HCT116 (cell line): ENCODE measurements at regions not wholly inside any gene's neighbourhood (a gene's known extent, or its start where the extent isn't known, plus 50 kb on each side); places are given as distances from the start of the nearest gene placed in this dataset.

ENCODE experiments used
- ATAC-seq: fragments of 200-7000 bp; cut with Tn5 transposase; 2 replicates; pipeline ENCODE4 v1.9.1; 2020; ENCODE audit warnings: mild to moderate bottlenecking, moderate library complexity
- BruUV-seq: library from RNA; stranded (reverse); fragments of 400-500 nt; replicated peaks from 2 replicates; lab custom pipeline; 2021; lab: Mats Ljungman, UMichigan
- CTCF ChIA-PET: fragments of 300-600 bp; sonication (Branson Sonifier 250); formaldehyde crosslinking; loops from one replicate; lab custom pipeline; 2021; ENCODE audit warnings: antibody characterized with exemption; lab: Charles Lee
- POLR2A ChIA-PET: fragments of 300-600, 350-600 bp; sonication (Branson Sonifier 250); formaldehyde crosslinking; loops from one replicate; lab custom pipeline; 2021; ENCODE audit warnings: antibody characterized with exemption; lab: Charles Lee
- RAD21 ChIA-PET, 2 experiments: fragments of 300-600 bp; sonication (Branson Sonifier 250); formaldehyde crosslinking; loops; one replicate each; lab custom pipeline; 2023; ENCODE audit warnings: low total read pairs in 2 of 2; ENCODE audit not compliant: uncharacterized antibody in 2 of 2, unreplicated experiment in 2 of 2, low non-redundant PET in 1 of 2; lab: Charles Lee
- DNase-seq: peaks from one replicate; pipeline ENCODE4 v3.0.0-alpha.2; 2010; ENCODE audit warnings: low read depth, low spot score
- H2AFZ ChIP-seq: fragments of 200-600 bp; shearing (Covaris generic), sonication (generic); 2 replicates; pipeline ENCODE4 v1.6.1; 2017; ENCODE audit warnings: low read depth, mixed run types, mixed read lengths, antibody characterized with exemption, low read length; ENCODE audit not compliant: poor library complexity, severe bottlenecking
- H3K27ac ChIP-seq: 2 replicates; pipeline ENCODE4 v1.5.1; 2012; ENCODE audit warnings: low read depth, low read length
- H3K27me3 ChIP-seq: fragments of 200-600 bp; sonication (generic); 2 replicates; pipeline ENCODE4 v1.6.1; 2016; ENCODE audit warnings: mixed run types, low read length, mixed read lengths; ENCODE audit not compliant: insufficient read depth
- H3K36me3 ChIP-seq, 2 experiments: fragments of 200-500 bp in 1 of 2; fragments of 200-600 bp in 1 of 2; sonication (Bioruptor generic) in 1 of 2; sonication (generic) in 1 of 2; 2 replicates each; pipeline versions ENCODE4 v1.5.1 to v1.6.1; 2014 to 2016; ENCODE audit warnings: low read length in 2 of 2, inconsistent platforms in 1 of 2, mixed read lengths in 1 of 2, mixed run types in 1 of 2; ENCODE audit not compliant: insufficient read depth in 2 of 2, control insufficient read depth in 1 of 2
- H3K4me1 ChIP-seq, 2 experiments: fragments of 200-600 bp in 1 of 2; sonication (generic) in 1 of 2; 2 replicates each; pipeline versions ENCODE4 v1.5.1 to v1.6.1; 2012 to 2017; ENCODE audit warnings: low read length in 2 of 2, inconsistent platforms in 1 of 2, mild to moderate bottlenecking in 1 of 2, mixed read lengths in 1 of 2, mixed run types in 1 of 2, moderate library complexity in 1 of 2; ENCODE audit not compliant: insufficient read depth in 2 of 2, control insufficient read depth in 1 of 2
- H3K4me2 ChIP-seq: fragments of 200-600 bp; sonication (generic); 2 replicates; pipeline ENCODE4 v1.6.1; 2017; ENCODE audit warnings: mixed run types, low read length, mixed read lengths
- H3K4me3 ChIP-seq, 2 experiments: fragments of 200-600 bp in 1 of 2; sonication (generic) in 1 of 2; replicated peaks in 1 of 2; 2 replicates each; pipeline ENCODE4 v1.5.1; 2011 to 2016; ENCODE audit warnings: low read length in 2 of 2, control low read depth in 1 of 2, low read depth in 1 of 2, mild to moderate bottlenecking in 1 of 2, mixed read lengths in 1 of 2, mixed run types in 1 of 2
- H3K79me2 ChIP-seq: fragments of 200-600 bp; sonication (generic); 2 replicates; pipeline ENCODE4 v1.6.1; 2017; ENCODE audit warnings: mild to moderate bottlenecking, mixed run types, low read length, moderate library complexity, mixed read lengths; ENCODE audit not compliant: insufficient read depth
- H3K9ac ChIP-seq: fragments of 200-600 bp; sonication (generic); 2 replicates; pipeline ENCODE4 v1.6.1; 2016; ENCODE audit warnings: low read length, mixed read lengths
- H3K9me2 ChIP-seq: fragments of 200-600 bp; sonication (generic), shearing (Covaris generic); 2 replicates; pipeline ENCODE4 v1.6.1; 2017; ENCODE audit warnings: mixed run types, mild to moderate bottlenecking, moderate library complexity; ENCODE audit not compliant: insufficient read depth
- H3K9me3 ChIP-seq, 2 experiments: fragments of 200-500 bp in 1 of 2; fragments of 200-600 bp in 1 of 2; sonication (Bioruptor generic) in 1 of 2; sonication (generic) in 1 of 2; 2 replicates each; pipeline ENCODE4 v1.6.1; 2014 to 2017; ENCODE audit warnings: low read length in 2 of 2, mixed read lengths in 2 of 2, inconsistent platforms in 1 of 2, low read depth in 1 of 2, mild to moderate bottlenecking in 1 of 2, mixed run types in 1 of 2, moderate library complexity in 1 of 2; ENCODE audit not compliant: control insufficient read depth in 1 of 2, insufficient read depth in 1 of 2
- H4K20me1 ChIP-seq: fragments of 200-600 bp; sonication (generic), shearing (Covaris generic); 2 replicates; pipeline ENCODE4 v1.6.1; 2017; ENCODE audit warnings: mixed run types, mild to moderate bottlenecking, moderate library complexity; ENCODE audit not compliant: insufficient read depth
- ATF3 ChIP-seq: IDR thresholded peaks from 2 replicates; pipeline ENCODE4 v1.6.1; 2012
- CBX3 ChIP-seq: IDR thresholded peaks from 2 replicates; pipeline ENCODE4 v1.6.1; 2012; ENCODE audit warnings: low read depth
- EGR1 ChIP-seq: IDR thresholded peaks from 2 replicates; pipeline ENCODE4 v1.6.1; 2012; ENCODE audit warnings: low read depth
- ELF1 ChIP-seq: IDR thresholded peaks from 2 replicates; pipeline ENCODE4 v1.6.1; 2012; ENCODE audit warnings: low read depth, borderline replicate concordance
- EZH2 ChIP-seq: fragments of 200-600 bp; sonication (generic); IDR thresholded peaks from 2 replicates; pipeline ENCODE4 v1.6.1; 2017; ENCODE audit warnings: antibody characterized with exemption, mixed run types
- EZH2phosphoT487 ChIP-seq: fragments of 200-600 bp; IDR thresholded peaks from 2 replicates; pipeline ENCODE4 v1.6.1; 2018; ENCODE audit warnings: antibody characterized with exemption, borderline replicate concordance
- FOSL1 ChIP-seq: IDR thresholded peaks from 2 replicates; pipeline ENCODE4 v1.6.1; 2012; ENCODE audit warnings: low read depth
- MAX ChIP-seq: IDR thresholded peaks from 2 replicates; pipeline ENCODE4 v1.6.1; 2012
- POLR2AphosphoS5 ChIP-seq: IDR thresholded peaks from 2 replicates; pipeline ENCODE4 v1.6.1; 2011; ENCODE audit warnings: mild to moderate bottlenecking, low read depth, low read length, moderate library complexity
- RAD21 ChIP-seq: IDR thresholded peaks from 2 replicates; pipeline ENCODE4 v1.6.1; 2012; ENCODE audit warnings: low read depth, mild to moderate bottlenecking
- YY1 ChIP-seq: IDR thresholded peaks from 2 replicates; pipeline ENCODE4 v1.6.1; 2011; ENCODE audit warnings: low read length, low read depth, moderate library complexity, mild to moderate bottlenecking; ENCODE audit not compliant: insufficient replicate concordance; ENCODE audit errors: extremely low read depth
- ZBTB33 ChIP-seq: IDR thresholded peaks from 2 replicates; pipeline ENCODE4 v1.6.1; 2011; ENCODE audit warnings: mild to moderate bottlenecking, low read length, moderate library complexity; ENCODE audit not compliant: insufficient replicate concordance; ENCODE audit errors: extremely low read depth
- ZFX ChIP-seq: fragments of 450-650 bp; IDR thresholded peaks from 2 replicates; pipeline ENCODE4 v1.6.1; 2017
- ZNF274 ChIP-seq: fragments of 200-500 bp; sonication (Bioruptor generic); IDR thresholded peaks from 2 replicates; pipeline ENCODE4 v1.6.1; 2014; ENCODE audit warnings: mild to moderate bottlenecking, low read depth, low read length, inconsistent platforms
- intact Hi-C: fragments of 100-400 bp; cut with micrococcal nuclease; formaldehyde crosslinking; loops from 2 replicates; pipeline ENCODE4 v1.10.0; 2022
- TF ChIP-seq, protein P1 (sequence below), 3 experiments: fragments of 200-600 bp in 1 of 3; sonication (generic) in 1 of 3; IDR thresholded peaks in 2 of 3; conservative IDR thresholded peaks in 1 of 3; 2 replicates each; pipeline ENCODE4 v1.5.1; 2012 to 2017; ENCODE audit warnings: low read depth in 2 of 3, low read length in 2 of 3, antibody characterized with exemption in 1 of 3, borderline replicate concordance in 1 of 3, control low read depth in 1 of 3, mild to moderate bottlenecking in 1 of 3, mixed read lengths in 1 of 3, mixed run types in 1 of 3, moderate library complexity in 1 of 3; ENCODE audit not compliant: insufficient read depth in 1 of 3

GRCh38 chr5:51060953-51061352, 322.3 kb upstream of the ISL1 start:
- H3K27me3 ChIP-seq, result no peaks in the 10 kb centered on the region
- no peak overlapping the region for H2AFZ ChIP-seq
- H3K27ac ChIP-seq, result no peak overlapping the region
- H3K9ac ChIP-seq, result no peak overlapping the region
- H3K9me2 ChIP-seq, result no peaks in the 10 kb centered on the region
- BruUV-seq, result no TSS peak
- H3K36me3 ChIP-seq, result no peaks in the 10 kb centered on the region
- H4K20me1 ChIP-seq, result no peaks in the 10 kb centered on the region
- no peaks in the 10 kb centered on the region for H3K4me1 ChIP-seq
- no peak overlapping the region for H3K4me3 ChIP-seq
- RAD21 ChIA-PET, result no interaction called here
- TF ChIP-seq POLR2AphosphoS5, result no peak
- no peak for TF ChIP-seq ZNF274
- TF ChIP-seq, protein P1, sequence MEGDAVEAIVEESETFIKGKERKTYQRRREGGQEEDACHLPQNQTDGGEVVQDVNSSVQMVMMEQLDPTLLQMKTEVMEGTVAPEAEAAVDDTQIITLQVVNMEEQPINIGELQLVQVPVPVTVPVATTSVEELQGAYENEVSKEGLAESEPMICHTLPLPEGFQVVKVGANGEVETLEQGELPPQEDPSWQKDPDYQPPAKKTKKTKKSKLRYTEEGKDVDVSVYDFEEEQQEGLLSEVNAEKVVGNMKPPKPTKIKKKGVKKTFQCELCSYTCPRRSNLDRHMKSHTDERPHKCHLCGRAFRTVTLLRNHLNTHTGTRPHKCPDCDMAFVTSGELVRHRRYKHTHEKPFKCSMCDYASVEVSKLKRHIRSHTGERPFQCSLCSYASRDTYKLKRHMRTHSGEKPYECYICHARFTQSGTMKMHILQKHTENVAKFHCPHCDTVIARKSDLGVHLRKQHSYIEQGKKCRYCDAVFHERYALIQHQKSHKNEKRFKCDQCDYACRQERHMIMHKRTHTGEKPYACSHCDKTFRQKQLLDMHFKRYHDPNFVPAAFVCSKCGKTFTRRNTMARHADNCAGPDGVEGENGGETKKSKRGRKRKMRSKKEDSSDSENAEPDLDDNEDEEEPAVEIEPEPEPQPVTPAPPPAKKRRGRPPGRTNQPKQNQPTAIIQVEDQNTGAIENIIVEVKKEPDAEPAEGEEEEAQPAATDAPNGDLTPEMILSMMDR (IDR thresholded peaks at IDR 0.05 in 2 of 3, conservative IDR thresholded peaks at IDR 0.05 in 1 of 3; ENCODE audit: borderline replicate concordance in 1 of 3, insufficient read depth in 1 of 3, low read depth in 2 of 3, low read length in 2 of 3), result no peak
- no peak for TF ChIP-seq ELF1
- no peak for TF ChIP-seq FOSL1
- TF ChIP-seq RAD21, result no peak
- no peak for TF ChIP-seq EZH2
- TF ChIP-seq YY1, result no peak
- no peak for TF ChIP-seq ZFX
- no peak for TF ChIP-seq EZH2phosphoT487
- TF ChIP-seq EGR1, result no peak
- no peak for TF ChIP-seq ZBTB33
- no peak for TF ChIP-seq MAX
- TF ChIP-seq ATF3, result no peak
- TF ChIP-seq CBX3, result no peak
- TF ChIP-seq, all 23 proteins: peak for 0
- DNase-seq, result no peak
- POLR2A ChIA-PET, result no interaction called here
- H3K4me2 ChIP-seq, result no peak overlapping the region
- intact Hi-C loops, result loop anchor here (5.0 kb wide), 1 partner anchor 731 kb away; no protein-coding TSS in a partner anchor
- H3K79me2 ChIP-seq, result no peaks in the 10 kb centered on the region
- CTCF ChIA-PET, result no interaction called here
- H3K9me3 ChIP-seq, result no peaks in the 10 kb centered on the region; a peak in 1 of 4 replicates
- no peak for ATAC-seq
